ENCODE measurements at regions not wholly inside any gene's neighbourhood (a gene's known extent, or its start where the extent isn't known, plus 50 kb on each side); places are given as distances from the start of the nearest gene placed in this dataset.
A peak's percentile ranks its signal among the peaks of the same experiment; 100 is the strongest.

GRCh38 chr6:140070846-140071473 lies 696.5 kb upstream of the CITED2 start:
- Histone ChIP-seq H2BK15ac (ENCODE audit: low read depth, poor library complexity, severe bottlenecking) (no peak overlapping the region), H3K4ac (ENCODE audit: low read depth in 1 of 2, low read length in 2 of 2) (peak overlapping the region in 1 of 2 experiments; percentile 40), H3K79me1 (replicated peaks; ENCODE audit: low read length, poor library complexity, severe bottlenecking) (no peaks in the 10 kb centered on the region), H3K18ac (ENCODE audit: low read depth in 1 of 2, low read length in 2 of 2) (peak overlapping the region; percentile 18 to 86), H3K9me3 (ENCODE audit: control insufficient read depth, low read length) (no peaks in the 10 kb centered on the region), H3K9ac (ENCODE audit: low read length) (peak overlapping the region; percentile 67), H3K36me3 (ENCODE audit: control insufficient read depth in 1 of 2, insufficient read depth in 2 of 2, low read depth in 1 of 2, low read length in 2 of 2) (no peaks in the 10 kb centered on the region), H4K91ac (ENCODE audit: low read length) (no peak overlapping the region), H2AFZ (ENCODE audit: low read depth, low read length) (no peak overlapping the region), H3K4me1 (ENCODE audit: control insufficient read depth, insufficient read depth, low read depth, low read length) (peaks cover 1% of the 10 kb centered on the region), H3K27ac (ENCODE audit: low read length, poor library complexity, severe bottlenecking) (peak overlapping the region; percentile 41), H2BK12ac (ENCODE audit: low read length in 2 of 2) (peak overlapping the region; percentile 42 to 93), H2BK5ac (ENCODE audit: low read depth, low read length, poor library complexity, severe bottlenecking) (no peak overlapping the region), H3K14ac (ENCODE audit: low read length in 2 of 2) (no peak overlapping the region), H3K4me2 (ENCODE audit: low read length, poor library complexity, severe bottlenecking) (no peak overlapping the region), H2AK5ac (ENCODE audit: low read length, severe bottlenecking) (peak overlapping the region; percentile 91), H4K8ac (ENCODE audit: low read length) (peak overlapping the region; percentile 60), H3K23ac (ENCODE audit: low read length in 2 of 2) (no peak overlapping the region), H3K27me3 (ENCODE audit: control insufficient read depth in 1 of 2, insufficient read depth in 1 of 2, low read length in 2 of 2) (no peaks in the 10 kb centered on the region), H2BK120ac (ENCODE audit: low read depth, low read length) (no peak overlapping the region), H3K4me3 (ENCODE audit: insufficient read depth in 1 of 2, low read depth in 1 of 2, low read length in 2 of 2) (no peak overlapping the region)
- peak; percentile 60 for DNase-seq
- 52% methylated on average over 2 of the region's 3 CpGs for WGBS

- Histone ChIP-seq H3K23ac (ENCODE audit: low read length in 2 of 2) (no peak overlapping the region), H3K4ac (ENCODE audit: low read depth in 1 of 2, low read length in 2 of 2) (no peak overlapping the region), H3K14ac (ENCODE audit: low read length in 2 of 2) (no peak overlapping the region), H3K4me1 (ENCODE audit: control insufficient read depth, insufficient read depth, low read depth, low read length) (peaks cover 1% of the 10 kb centered on the region), H3K9me3 (ENCODE audit: control insufficient read depth, low read length) (no peaks in the 10 kb centered on the region), H3K9ac (ENCODE audit: low read length) (peak overlapping the region; percentile 67), H3K27me3 (ENCODE audit: control insufficient read depth in 1 of 2, insufficient read depth in 1 of 2, low read length in 2 of 2) (no peaks in the 10 kb centered on the region), H3K27ac (ENCODE audit: low read length, poor library complexity, severe bottlenecking) (no peak overlapping the region), H2BK120ac (ENCODE audit: low read depth, low read length) (no peak overlapping the region), H2BK15ac (ENCODE audit: low read depth, poor library complexity, severe bottlenecking) (no peak overlapping the region), H2AFZ (ENCODE audit: low read depth, low read length) (no peak overlapping the region), H3K4me2 (ENCODE audit: low read length, poor library complexity, severe bottlenecking) (no peak overlapping the region), H2BK12ac (ENCODE audit: low read length in 2 of 2) (no peak overlapping the region), H3K36me3 (ENCODE audit: control insufficient read depth in 1 of 2, insufficient read depth in 2 of 2, low read depth in 1 of 2, low read length in 2 of 2) (no peaks in the 10 kb centered on the region), H3K79me1 (replicated peaks; ENCODE audit: low read length, poor library complexity, severe bottlenecking) (no peaks in the 10 kb centered on the region), H4K91ac (ENCODE audit: low read length) (no peak overlapping the region), H4K8ac (ENCODE audit: low read length) (no peak overlapping the region), H2BK5ac (ENCODE audit: low read depth, low read length, poor library complexity, severe bottlenecking) (no peak overlapping the region), H2AK5ac (ENCODE audit: low read length, severe bottlenecking) (no peak overlapping the region), H3K18ac (ENCODE audit: low read depth in 1 of 2, low read length in 2 of 2) (no peak overlapping the region), H3K4me3 (ENCODE audit: insufficient read depth in 1 of 2, low read depth in 1 of 2, low read length in 2 of 2) (no peak overlapping the region)
- no peak for DNase-seq
Observed at GRCh38 chr6:140069576-140069975, 695.1 kb upstream of the CITED2 start.

- 100% methylated on average over 2 of the region's 3 CpGs for WGBS
- Histone ChIP-seq H3K4me1 (ENCODE audit: control insufficient read depth, insufficient read depth, low read depth, low read length) (peaks cover 1% of the 10 kb centered on the region), H3K36me3 (ENCODE audit: control insufficient read depth in 1 of 2, insufficient read depth in 2 of 2, low read depth in 1 of 2, low read length in 2 of 2) (no peaks in the 10 kb centered on the region), H3K4ac (ENCODE audit: low read depth in 1 of 2, low read length in 2 of 2) (no peak overlapping the region), H3K14ac (ENCODE audit: low read length in 2 of 2) (no peak overlapping the region), H2AK5ac (ENCODE audit: low read length, severe bottlenecking) (no peak overlapping the region), H3K23ac (ENCODE audit: low read length in 2 of 2) (no peak overlapping the region), H3K4me2 (ENCODE audit: low read length, poor library complexity, severe bottlenecking) (no peak overlapping the region), H2BK120ac (ENCODE audit: low read depth, low read length) (no peak overlapping the region), H3K27me3 (ENCODE audit: control insufficient read depth in 1 of 2, insufficient read depth in 1 of 2, low read length in 2 of 2) (no peaks in the 10 kb centered on the region), H3K4me3 (ENCODE audit: insufficient read depth in 1 of 2, low read depth in 1 of 2, low read length in 2 of 2) (no peak overlapping the region), H3K18ac (ENCODE audit: low read depth in 1 of 2, low read length in 2 of 2) (no peak overlapping the region), H2BK12ac (ENCODE audit: low read length in 2 of 2) (no peak overlapping the region), H3K27ac (ENCODE audit: low read length, poor library complexity, severe bottlenecking) (no peak overlapping the region), H3K9me3 (ENCODE audit: control insufficient read depth, low read length) (no peaks in the 10 kb centered on the region), H2BK5ac (ENCODE audit: low read depth, low read length, poor library complexity, severe bottlenecking) (no peak overlapping the region), H4K8ac (ENCODE audit: low read length) (no peak overlapping the region), H3K9ac (ENCODE audit: low read length) (peak overlapping the region; percentile 67), H3K79me1 (replicated peaks; ENCODE audit: low read length, poor library complexity, severe bottlenecking) (no peaks in the 10 kb centered on the region), H2AFZ (ENCODE audit: low read depth, low read length) (no peak overlapping the region), H4K91ac (ENCODE audit: low read length) (no peak overlapping the region), H2BK15ac (ENCODE audit: low read depth, poor library complexity, severe bottlenecking) (no peak overlapping the region)
- DNase-seq = no peak
Observed at GRCh38 chr6:140068801-140069200, 694.4 kb upstream of the CITED2 start.

- Histone ChIP-seq H3K36me3 (ENCODE audit: control insufficient read depth in 1 of 2, insufficient read depth in 2 of 2, low read depth in 1 of 2, low read length in 2 of 2) (no peaks in the 10 kb centered on the region), H2AK5ac (ENCODE audit: low read length, severe bottlenecking) (no peak overlapping the region), H3K4me1 (ENCODE audit: control insufficient read depth, insufficient read depth, low read depth, low read length) (no peaks in the 10 kb centered on the region), H3K4me3 (ENCODE audit: insufficient read depth in 1 of 2, low read depth in 1 of 2, low read length in 2 of 2) (no peak overlapping the region), H3K27ac (ENCODE audit: low read length, poor library complexity, severe bottlenecking) (no peak overlapping the region), H3K9ac (ENCODE audit: low read length) (no peak overlapping the region), H3K4ac (ENCODE audit: low read depth in 1 of 2, low read length in 2 of 2) (peak overlapping the region in 1 of 2 experiments; percentile 14), H4K91ac (ENCODE audit: low read length) (no peak overlapping the region), H2BK12ac (ENCODE audit: low read length in 2 of 2) (peak overlapping the region; percentile 51 to 69), H3K18ac (ENCODE audit: low read depth in 1 of 2, low read length in 2 of 2) (peak overlapping the region; percentile 13 to 28), H3K27me3 (ENCODE audit: control insufficient read depth in 1 of 2, insufficient read depth in 1 of 2, low read length in 2 of 2) (no peaks in the 10 kb centered on the region), H3K23ac (ENCODE audit: low read length in 2 of 2) (no peak overlapping the region), H3K79me1 (replicated peaks; ENCODE audit: low read length, poor library complexity, severe bottlenecking) (no peaks in the 10 kb centered on the region), H3K9me3 (ENCODE audit: control insufficient read depth, low read length) (no peaks in the 10 kb centered on the region), H3K4me2 (ENCODE audit: low read length, poor library complexity, severe bottlenecking) (no peak overlapping the region), H2BK5ac (ENCODE audit: low read depth, low read length, poor library complexity, severe bottlenecking) (no peak overlapping the region), H2BK120ac (ENCODE audit: low read depth, low read length) (no peak overlapping the region), H2BK15ac (ENCODE audit: low read depth, poor library complexity, severe bottlenecking) (no peak overlapping the region), H4K8ac (ENCODE audit: low read length) (peak overlapping the region; percentile 12), H2AFZ (ENCODE audit: low read depth, low read length) (no peak overlapping the region), H3K14ac (ENCODE audit: low read length in 2 of 2) (no peak overlapping the region)
- DNase-seq = no peak
- WGBS = 90% methylated on average over 7 of the region's 7 CpGs
Observed at GRCh38 chr6:140064366-140064765, 689.9 kb upstream of the CITED2 start.
